Large intestine (tissue), 3 donors: ENCODE measurements at regions not wholly inside any gene's neighbourhood (a gene's known extent, or its start where the extent isn't known, plus 50 kb on each side); places are given as distances from the start of the nearest gene placed in this dataset.

Experiments used
- DNase-seq, 2 donors: peaks; one replicate each; pipeline versions ENCODE4 v3.0.0 to v3.0.0-alpha.2; 2013
- H3K27ac ChIP-seq: one replicate; pipeline ENCODE4 v1.5.1; 2013; ENCODE audit warnings: low read length
- H3K27me3 ChIP-seq: 2 replicates; pipeline ENCODE4 v1.6.1; 2013; ENCODE audit warnings: low read length; ENCODE audit not compliant: control insufficient read depth, insufficient read depth
- H3K36me3 ChIP-seq: 2 replicates; pipeline ENCODE4 v1.6.1; 2013; ENCODE audit warnings: low read length; ENCODE audit not compliant: control insufficient read depth, insufficient read depth
- H3K4me1 ChIP-seq: one replicate; pipeline ENCODE4 v1.6.1; 2013; ENCODE audit warnings: low read length; ENCODE audit not compliant: control insufficient read depth, insufficient read depth
- H3K4me3 ChIP-seq: one replicate; pipeline ENCODE4 v1.5.1; 2013; ENCODE audit warnings: low read length
- H3K9me3 ChIP-seq: one replicate; pipeline ENCODE4 v1.6.1; 2013; ENCODE audit warnings: mild to moderate bottlenecking, low read depth, low read length, moderate library complexity; ENCODE audit not compliant: control insufficient read depth
- WGBS: methylation state at CpG from one replicate; pipeline ENCODE4 v1.1.5; 2013; ENCODE audit warnings: low lambda C conversion rate; ENCODE audit not compliant: insufficient coverage; 5-methylcytosine and 5-hydroxymethylcytosine counted together

- Histone ChIP-seq H3K9me3 (peaks cover 4% of the 10 kb centered on the region), H3K27me3 (no peaks in the 10 kb centered on the region), H3K4me3 (no peak overlapping the region), H3K27ac (no peak overlapping the region), H3K36me3 (no peaks in the 10 kb centered on the region), H3K4me1 (no peaks in the 10 kb centered on the region)
- WGBS = 71% methylated on average over 1 of the region's 12 CpGs
- DNase-seq = no peak
Measured at GRCh38 chr2:4464634-4465266, 761.4 kb downstream of the DCDC2C start.

- Histone ChIP-seq H3K9me3 (peaks cover 12% of the 10 kb centered on the region), H3K36me3 (no peaks in the 10 kb centered on the region), H3K27ac (no peak overlapping the region), H3K27me3 (no peaks in the 10 kb centered on the region), H3K4me1 (no peaks in the 10 kb centered on the region), H3K4me3 (no peak overlapping the region)
- WGBS = no CpG with 5 or more reads among the region's 3 CpGs
- DNase-seq = no peak
Measured at GRCh38 chr2:4465671-4466070, 762.3 kb downstream of the DCDC2C start.

GRCh38 chr2:4475618-4476017 lies 772.2 kb downstream of the DCDC2C start:
- Histone ChIP-seq H3K27me3 (no peaks in the 10 kb centered on the region), H3K9me3 (no peaks in the 10 kb centered on the region), H3K4me3 (no peak overlapping the region), H3K4me1 (no peaks in the 10 kb centered on the region), H3K27ac (no peak overlapping the region), H3K36me3 (no peaks in the 10 kb centered on the region)
- no peak for DNase-seq

- WGBS = no CpG with 5 or more reads among the region's 3 CpGs
- Histone ChIP-seq H3K4me3 (no peak overlapping the region), H3K36me3 (no peaks in the 10 kb centered on the region), H3K27ac (no peak overlapping the region), H3K4me1 (no peaks in the 10 kb centered on the region), H3K9me3 (no peaks in the 10 kb centered on the region), H3K27me3 (no peaks in the 10 kb centered on the region)
- DNase-seq = no peak
Measured at GRCh38 chr2:4483050-4483449, 779.7 kb downstream of the DCDC2C start.

GRCh38 chr2:4486971-4487370 lies 783.6 kb downstream of the DCDC2C start:
- H3K36me3 ChIP-seq = no peaks in the 10 kb centered on the region
- no CpG with 5 or more reads among the region's 2 CpGs for WGBS
- no peak overlapping the region for H3K4me3 ChIP-seq
- DNase-seq = no peak
- no peaks in the 10 kb centered on the region for H3K9me3 ChIP-seq
- H3K4me1 ChIP-seq = no peaks in the 10 kb centered on the region
- H3K27ac ChIP-seq = no peak overlapping the region
- no peaks in the 10 kb centered on the region for H3K27me3 ChIP-seq

- Histone ChIP-seq H3K27ac (no peak overlapping the region), H3K9me3 (peaks cover 4% of the 10 kb centered on the region), H3K27me3 (no peaks in the 10 kb centered on the region), H3K4me1 (no peaks in the 10 kb centered on the region), H3K36me3 (no peaks in the 10 kb centered on the region), H3K4me3 (no peak overlapping the region)
- DNase-seq = no peak
- no CpG with 5 or more reads among the region's 5 CpGs for WGBS
Measured at GRCh38 chr2:4499316-4500030, 796.1 kb downstream of the DCDC2C start.

GRCh38 chr2:4501525-4501924 lies 798.1 kb downstream of the DCDC2C start:
- Histone ChIP-seq H3K9me3 (peaks cover 4% of the 10 kb centered on the region), H3K36me3 (no peaks in the 10 kb centered on the region), H3K27ac (no peak overlapping the region), H3K4me3 (no peak overlapping the region), H3K27me3 (no peaks in the 10 kb centered on the region), H3K4me1 (no peaks in the 10 kb centered on the region)
- DNase-seq = no peak
- WGBS = no CpG with 5 or more reads among the region's 4 CpGs

- no peaks in the 10 kb centered on the region for H3K4me1 ChIP-seq
- DNase-seq = no peak
- no peaks in the 10 kb centered on the region for H3K27me3 ChIP-seq
- no peak overlapping the region for H3K27ac ChIP-seq
- H3K4me3 ChIP-seq = no peak overlapping the region
- no CpG with 5 or more reads among the region's 3 CpGs for WGBS
- H3K9me3 ChIP-seq = no peaks in the 10 kb centered on the region
- H3K36me3 ChIP-seq = no peaks in the 10 kb centered on the region
Measured at GRCh38 chr2:4502230-4502843, 799.0 kb downstream of the DCDC2C start.

- H3K27ac ChIP-seq = no peak overlapping the region
- H3K4me1 ChIP-seq = no peaks in the 10 kb centered on the region
- no peaks in the 10 kb centered on the region for H3K9me3 ChIP-seq
- no peak overlapping the region for H3K4me3 ChIP-seq
- DNase-seq = no peak
- no peaks in the 10 kb centered on the region for H3K27me3 ChIP-seq
- no peaks in the 10 kb centered on the region for H3K36me3 ChIP-seq
- no CpG with 5 or more reads among the region's 4 CpGs for WGBS
Measured at GRCh38 chr2:4507661-4508060, 804.3 kb downstream of the DCDC2C start.

- H3K36me3 ChIP-seq = no peaks in the 10 kb centered on the region
- H3K27ac ChIP-seq = no peak overlapping the region
- DNase-seq = no peak
- no peaks in the 10 kb centered on the region for H3K9me3 ChIP-seq
- WGBS = 94% methylated on average over 3 of the region's 11 CpGs
- no peaks in the 10 kb centered on the region for H3K27me3 ChIP-seq
- H3K4me3 ChIP-seq = no peak overlapping the region
- H3K4me1 ChIP-seq = no peaks in the 10 kb centered on the region
Measured at GRCh38 chr2:4515871-4516761, 812.7 kb downstream of the DCDC2C start.
